ENCODE measurements at regions not wholly inside any gene's neighbourhood (a gene's known extent, or its start where the extent isn't known, plus 50 kb on each side); places are given as distances from the start of the nearest gene placed in this dataset.
"Not testable (repeated sequence)": the region's sequence is repeated elsewhere in the genome, so short reads cannot be mapped to it uniquely, and the experiment has no call there.

DNA sequence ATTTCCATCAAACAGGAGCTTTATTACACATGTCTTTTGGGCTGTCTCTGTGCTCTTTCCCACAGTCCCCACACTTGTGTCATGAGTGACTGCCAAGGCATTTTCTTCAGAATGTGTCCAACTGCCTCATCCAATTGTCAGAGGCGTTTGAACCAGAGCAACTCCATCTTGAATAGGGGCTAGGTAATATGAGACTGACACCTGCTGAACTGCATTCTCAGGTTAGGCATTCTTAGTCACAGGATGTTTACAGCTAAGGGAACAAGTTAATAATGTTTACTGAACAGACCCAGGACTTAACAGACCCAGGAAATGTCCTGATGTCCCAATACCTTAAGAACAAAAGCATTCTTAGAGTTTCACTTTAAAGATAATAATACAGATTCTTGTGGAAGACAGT is 595.5 kb downstream of the REEP3 start:
- DNase-seq (ENCODE audit: low read depth): no peak

DNA sequence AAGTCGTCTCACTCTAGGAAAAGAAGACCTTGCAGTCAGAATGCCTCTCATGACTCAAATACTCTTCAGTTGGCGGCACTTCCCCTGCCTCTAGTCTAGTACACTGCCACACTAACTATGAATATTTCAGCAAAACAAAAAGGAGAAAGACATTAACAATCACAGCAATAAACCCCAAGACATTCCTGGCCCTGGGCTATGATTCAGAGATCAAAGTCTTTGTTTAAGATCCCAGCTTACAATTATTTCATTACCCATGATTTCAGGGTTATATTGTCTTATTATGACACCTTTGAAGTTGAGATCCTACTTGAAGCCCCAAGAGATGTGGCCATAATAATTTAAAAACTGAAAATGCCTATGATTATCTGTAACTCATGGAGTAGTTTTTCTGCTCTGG is 597.5 kb downstream of the REEP3 start:
- no peak for DNase-seq (ENCODE audit: low read depth)

DNA sequence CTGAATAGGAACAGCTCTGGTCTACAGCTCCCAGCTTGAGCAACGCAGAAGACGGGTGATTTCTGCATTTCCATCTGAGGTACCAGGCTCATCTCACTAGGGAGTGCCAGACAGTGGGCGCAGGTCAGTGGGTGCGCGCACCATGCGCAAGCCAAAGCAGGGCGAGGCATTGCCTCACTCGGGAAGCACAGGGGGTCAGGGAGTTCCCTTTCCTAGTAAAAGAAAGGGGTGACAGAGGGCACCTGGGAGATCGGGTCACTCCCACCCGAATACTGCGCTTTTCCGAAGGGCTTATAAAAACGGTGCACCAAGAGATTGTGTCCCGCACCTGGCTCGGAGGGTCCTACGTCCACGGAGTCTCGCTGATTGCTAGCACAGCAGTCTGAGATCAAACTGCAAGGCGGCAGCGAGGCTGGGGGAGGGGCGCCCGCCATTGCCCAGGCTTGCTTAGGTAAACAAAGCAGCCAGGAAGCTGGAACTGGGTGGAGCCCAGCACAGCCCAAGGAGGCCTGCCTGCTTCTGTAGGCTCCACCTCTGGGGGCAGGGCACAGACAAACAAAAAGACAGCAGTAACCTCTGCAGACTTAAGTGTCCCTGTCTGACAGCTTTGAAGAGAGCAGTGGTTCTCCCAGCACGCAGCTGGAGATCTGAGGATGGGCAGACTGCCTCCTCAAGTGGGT is 599.2 kb downstream of the REEP3 start:
- DNase-seq (ENCODE audit: low read depth): not testable (repeated sequence)

DNA sequence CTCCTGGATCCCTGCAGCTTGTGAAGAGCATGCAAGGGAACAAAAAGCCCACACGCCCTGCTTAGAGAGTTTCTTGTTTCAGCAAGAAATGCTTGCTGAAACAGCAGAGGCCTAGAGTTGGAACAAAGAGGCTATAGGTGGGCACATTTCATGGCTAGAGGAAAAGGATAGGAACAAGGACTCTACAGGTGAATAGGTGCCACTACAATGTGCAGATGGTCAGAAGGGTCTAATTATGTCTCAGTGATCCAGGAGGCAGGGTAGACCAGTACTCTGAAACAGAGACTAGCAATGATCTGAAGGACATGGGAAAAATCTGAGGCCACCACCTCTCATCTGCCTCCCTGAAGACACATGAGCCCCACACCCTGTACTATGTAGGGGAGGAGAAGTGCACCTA is 609.0 kb downstream of the REEP3 start:
- no peak for DNase-seq (ENCODE audit: low read depth)

DNA sequence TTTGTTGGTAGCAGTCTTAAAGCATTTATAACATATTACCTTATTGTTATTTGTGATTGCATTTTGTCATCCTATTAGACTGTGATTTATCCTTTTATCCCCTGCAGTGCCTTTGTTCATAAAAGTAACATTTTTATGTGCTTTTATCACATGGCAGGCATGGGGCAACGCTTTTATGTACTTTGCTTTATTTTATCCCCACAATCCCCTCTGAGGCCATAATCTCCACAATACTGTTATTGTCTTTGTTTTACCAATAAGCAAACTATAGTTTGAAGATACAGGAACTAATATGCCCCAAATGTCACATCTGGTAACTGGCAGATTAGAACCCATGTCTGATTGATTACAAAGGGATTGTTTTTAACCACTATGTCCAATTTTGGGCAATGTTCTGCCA is 613.5 kb downstream of the REEP3 start:
- no peak for DNase-seq (ENCODE audit: low read depth)

DNA sequence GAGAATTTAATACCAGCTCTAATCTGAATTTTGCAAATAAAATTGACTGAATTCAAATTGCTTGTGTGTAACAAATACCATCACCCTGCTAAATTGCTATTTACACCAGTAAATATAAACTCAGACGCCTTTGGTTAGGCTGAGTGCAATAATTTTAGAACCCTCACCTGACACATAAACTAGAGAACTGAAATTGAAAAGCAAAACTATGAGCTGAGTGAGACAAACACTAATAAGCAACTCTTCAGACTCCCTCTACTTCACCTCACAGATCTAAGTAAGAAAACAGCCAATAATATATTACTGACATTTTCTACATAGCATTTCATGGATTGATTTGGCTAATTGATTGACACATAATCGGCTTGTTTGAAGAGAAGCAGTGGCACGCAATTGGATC is 621.2 kb downstream of the REEP3 start:
- DNase-seq (ENCODE audit: low read depth): no peak

DNA sequence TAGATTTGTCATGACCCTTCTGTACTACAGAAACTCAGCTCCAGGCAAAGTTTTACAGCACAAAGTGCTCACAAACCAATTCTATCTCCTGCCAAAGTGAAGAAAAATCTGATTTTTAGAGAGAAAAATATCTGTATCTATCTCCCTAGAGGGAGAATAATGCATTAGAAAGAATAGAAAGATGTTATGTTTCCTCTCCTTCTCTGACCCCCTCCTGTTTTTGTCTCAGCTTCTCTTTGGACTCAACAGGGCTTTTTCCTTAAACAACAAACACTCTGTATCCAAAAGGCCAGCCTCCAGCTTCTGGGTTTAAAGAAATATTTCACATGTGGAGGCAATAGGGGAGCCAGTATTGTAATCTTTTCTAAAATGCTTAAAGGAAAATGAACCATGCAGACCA is 627.4 kb downstream of the REEP3 start:
- no peak for DNase-seq (ENCODE audit: low read depth)

DNA sequence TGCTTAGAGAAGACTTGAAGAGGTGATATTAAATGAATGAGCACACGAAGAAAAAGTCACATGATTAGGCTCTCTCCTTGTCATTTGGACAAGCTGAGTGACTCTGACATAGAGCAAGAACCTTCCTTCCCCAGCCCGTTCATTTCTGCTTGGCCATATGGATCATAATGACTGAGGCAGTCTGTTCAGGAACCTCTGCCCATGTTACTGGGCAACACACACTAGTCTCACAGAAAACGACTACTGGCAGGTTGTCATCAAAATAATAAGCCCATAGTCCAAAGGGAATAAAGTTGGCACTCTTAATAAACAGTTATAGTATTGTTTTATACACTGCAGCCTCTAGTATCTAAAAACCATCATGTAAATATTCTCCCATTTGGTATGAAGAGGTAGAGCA is 635.0 kb downstream of the REEP3 start:
- no peak for DNase-seq (ENCODE audit: low read depth)

DNA sequence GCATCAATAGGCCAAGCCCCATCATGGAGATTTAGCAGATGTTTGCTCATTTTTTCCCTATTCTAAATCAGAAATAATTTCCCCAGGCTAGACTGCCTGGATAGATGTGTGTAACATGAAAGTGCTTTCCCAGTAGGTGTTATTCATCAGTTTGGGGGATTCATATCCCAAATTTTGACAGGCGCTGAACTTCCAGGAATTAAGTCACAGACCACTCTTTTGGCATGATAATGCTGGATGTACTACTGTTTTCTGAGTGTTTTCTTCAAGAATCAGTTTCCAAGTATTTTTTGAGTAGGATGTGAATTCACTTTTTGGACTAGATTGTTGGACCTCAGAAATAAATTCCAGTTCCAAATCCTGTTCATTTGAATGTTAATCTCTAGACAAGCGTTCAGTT is 637.4 kb downstream of the REEP3 start:
- DNase-seq (ENCODE audit: low read depth): no peak

DNA sequence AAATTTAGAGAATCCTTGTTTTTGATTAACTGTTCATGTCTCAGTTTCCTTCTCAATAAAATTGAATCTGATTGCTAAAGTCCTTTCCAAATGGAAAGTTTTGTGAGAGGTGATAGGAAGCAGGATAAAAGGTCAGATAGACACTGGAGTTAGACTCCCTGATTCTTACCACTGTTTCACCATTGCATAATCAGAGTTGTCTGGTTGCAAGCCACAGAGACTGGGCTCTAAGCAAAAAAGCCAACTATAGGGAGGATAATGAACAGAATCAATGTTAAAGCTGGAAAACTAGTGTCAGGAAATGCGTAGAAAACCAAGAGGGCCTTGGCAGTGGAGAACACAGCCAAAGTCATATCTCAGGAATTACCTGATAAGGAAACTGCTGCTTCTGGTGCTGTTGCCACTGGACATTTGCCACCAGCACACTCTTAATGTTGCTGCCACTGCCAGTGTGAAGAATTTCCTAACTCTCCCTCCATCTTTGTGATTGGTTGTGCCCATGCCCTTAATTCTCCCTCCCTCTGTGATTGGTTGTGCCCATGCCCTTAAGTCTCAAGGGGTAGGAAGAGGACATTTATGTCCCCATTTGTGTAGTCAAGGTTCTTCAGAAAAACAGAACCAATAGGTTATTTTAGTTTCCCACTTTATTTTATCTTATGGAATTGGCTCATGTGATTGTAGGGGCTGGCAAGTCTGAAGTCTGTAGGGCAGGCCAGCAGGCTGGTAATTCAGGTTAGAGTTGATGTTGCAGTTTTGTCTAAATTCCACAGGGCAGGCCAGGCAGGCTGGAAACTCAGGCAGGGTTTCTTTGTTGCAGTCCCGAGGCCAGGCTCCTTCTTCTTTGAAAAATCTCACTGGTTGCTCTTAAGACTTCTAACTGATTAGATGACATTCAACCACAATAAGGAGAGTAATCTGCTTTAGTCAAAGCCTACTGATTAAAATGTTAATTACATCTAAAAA is 639.0 kb downstream of the REEP3 start:
- DNase-seq (ENCODE audit: low read depth): no peak

DNA sequence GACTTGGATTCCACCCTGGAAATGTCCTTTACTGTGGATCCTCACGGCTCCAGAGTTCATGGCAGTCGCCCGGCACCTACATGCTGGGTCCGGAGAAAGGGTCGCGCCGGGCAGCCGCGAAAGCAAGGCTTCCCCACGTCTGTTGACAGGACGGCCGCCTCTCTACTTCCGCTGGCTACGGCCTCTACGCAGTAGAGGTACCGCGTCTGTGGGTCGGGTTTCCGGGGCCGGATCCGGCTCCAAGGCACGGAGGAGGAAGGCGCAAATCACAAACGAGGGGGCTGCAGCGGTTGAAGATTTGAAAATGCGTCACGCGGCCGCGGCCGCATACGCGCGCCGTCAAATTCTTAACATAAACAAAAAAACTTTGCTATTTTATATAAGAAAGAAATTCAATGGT is 649.6 kb downstream of the REEP3 start:
- no peak for DNase-seq (ENCODE audit: low read depth)

DNA sequence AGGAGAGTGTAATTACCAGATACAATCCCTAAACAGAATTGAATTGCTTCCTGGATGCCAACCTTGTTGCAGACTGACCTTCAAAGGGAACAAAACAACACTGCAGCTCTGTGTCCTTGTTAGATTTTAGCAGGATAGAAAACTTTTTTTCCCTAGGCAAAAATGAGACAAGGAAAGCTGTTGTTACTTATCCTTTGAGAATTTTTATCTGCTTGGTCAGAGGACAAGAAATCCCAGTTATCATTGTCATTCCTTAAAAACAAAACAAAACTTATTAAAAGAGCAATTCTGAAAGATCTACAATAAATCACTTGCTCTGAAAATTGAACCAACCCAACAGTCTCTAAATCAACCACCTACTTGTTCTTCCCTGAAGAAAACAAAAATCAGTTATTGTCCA is 652.6 kb downstream of the REEP3 start:
- no peak for DNase-seq (ENCODE audit: low read depth)

DNA sequence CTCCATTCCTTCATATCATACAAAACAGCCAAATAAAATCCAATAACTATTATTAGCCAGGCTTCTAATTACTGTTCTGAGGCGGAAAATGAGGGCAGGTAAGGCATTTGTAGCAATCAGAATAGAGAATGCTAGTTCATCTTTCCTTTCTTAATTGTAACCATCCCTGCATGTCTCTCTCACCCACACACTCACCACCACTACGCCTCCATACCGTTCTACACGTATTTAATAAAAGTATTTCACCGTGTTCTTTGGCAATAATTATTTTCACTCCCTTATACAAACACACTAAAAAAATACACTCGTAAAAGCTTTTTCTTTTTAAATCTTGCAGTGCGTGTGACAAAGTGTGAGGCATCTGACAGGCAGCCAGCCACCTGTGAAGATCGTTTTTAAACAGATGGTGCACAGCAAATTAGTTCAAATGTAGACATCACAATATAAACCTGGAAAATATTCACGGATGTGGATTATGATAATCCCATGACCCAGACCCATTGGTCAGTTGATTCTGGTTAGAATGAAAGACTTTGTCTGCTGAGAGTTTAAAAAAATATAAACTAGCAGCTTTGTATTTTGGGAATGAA is 653.6 kb downstream of the REEP3 start:
- DNase-seq (ENCODE audit: low read depth): no peak

DNA sequence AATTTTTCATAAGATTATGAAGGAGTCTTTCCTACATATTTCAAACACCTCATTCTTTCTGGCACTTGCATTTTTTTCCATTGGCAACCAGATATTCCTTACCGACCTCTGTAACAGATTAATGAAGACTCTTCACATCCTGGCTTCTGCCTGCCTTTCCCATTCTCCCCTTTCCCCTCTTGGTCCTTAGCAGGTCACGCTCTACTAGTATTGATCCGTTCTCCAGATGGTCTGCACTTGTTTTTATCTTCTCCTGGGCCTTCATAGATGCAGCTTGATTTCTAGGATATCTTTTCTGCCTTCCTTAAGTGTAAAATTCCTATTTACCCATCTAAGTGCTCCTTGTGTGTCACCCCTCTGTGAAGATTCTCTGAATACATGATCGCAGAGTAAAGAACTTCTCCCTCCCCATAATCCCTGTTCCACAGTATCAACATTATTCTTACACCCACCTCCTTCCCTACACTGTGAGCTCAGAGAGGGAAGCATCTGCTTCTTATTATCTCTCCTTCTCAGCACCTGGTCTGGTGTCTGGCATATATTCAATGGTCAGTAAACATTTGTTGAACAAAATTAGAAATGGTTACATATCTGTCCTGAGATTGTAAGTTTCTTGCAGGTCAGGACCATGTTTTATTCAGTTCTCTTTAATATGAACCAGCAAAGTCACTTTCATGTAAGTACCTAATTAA is 654.2 kb downstream of the REEP3 start:
- no peak for DNase-seq (ENCODE audit: low read depth)

DNA sequence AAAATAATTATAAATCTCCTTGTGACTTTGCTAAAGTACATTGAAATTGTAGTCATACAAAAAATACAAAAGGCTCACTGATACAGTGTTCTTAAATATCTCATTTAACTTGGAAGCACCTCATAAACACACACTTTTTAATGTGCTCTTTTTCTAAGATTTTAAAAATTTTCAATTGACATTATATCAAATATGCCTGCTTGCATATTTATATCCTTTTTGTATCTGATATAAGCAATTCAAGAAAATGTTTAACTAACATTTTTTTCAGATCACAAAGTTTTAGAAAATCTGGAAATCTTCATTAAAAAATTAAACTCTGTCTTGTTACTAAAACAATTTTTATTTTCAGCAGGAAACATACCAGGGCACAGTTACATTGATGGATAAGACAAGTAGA is 661.5 kb downstream of the REEP3 start:
- no peak for DNase-seq (ENCODE audit: low read depth)

DNA sequence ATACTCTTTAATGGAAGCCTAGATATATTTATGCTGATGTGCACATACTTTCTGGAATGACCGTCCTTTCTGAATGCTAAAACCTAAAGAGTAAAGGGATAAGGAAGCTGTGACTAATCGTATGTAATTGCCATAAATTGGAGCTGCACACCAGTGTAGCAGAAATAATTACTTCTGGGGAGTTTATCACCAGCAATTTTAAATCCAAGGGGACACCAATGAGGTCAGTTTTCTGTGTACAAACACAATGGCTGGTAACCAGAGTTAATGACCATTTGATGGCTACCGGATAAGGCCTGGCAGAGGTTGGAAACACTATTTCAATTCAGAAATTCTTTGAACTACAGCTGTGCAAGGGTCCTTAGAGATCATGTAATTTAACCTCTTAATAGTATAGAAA is 670.1 kb downstream of the REEP3 start:
- DNase-seq (ENCODE audit: low read depth): no peak

DNA sequence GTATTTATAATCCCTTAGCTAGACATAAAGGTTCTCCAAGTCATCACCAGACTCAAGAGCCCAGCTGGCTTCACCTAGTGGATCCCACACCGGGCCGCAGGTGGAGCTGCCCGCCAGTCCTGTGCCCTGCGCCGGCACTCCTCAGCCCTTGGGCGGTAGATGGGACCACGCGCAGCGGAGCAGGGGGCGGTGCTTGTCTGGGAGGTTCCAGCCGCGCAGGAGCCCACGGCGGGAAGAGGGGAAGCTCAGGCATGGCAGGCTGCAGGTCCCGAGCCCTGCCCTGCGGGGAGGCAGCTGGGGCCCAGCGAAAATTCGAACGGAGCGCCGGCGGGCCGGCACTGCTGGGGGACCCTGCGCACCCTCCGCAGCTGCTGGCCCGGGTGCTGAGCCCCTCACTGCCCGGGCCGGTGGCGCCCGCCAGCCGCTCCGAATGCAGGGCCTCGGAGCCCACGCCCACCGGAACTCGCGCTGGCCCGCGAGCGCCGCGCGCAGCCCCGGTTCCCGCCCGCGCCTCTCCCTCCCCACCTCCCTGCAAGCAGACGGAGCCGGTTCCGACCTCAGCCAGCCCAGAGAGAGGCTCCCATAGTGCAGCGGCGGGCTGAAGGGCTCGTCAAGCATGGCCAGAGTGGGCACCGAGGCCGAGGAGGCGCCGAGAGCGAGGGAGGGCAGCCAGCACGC is 675.6 kb downstream of the REEP3 start:
- DNase-seq (ENCODE audit: low read depth): no peak

DNA sequence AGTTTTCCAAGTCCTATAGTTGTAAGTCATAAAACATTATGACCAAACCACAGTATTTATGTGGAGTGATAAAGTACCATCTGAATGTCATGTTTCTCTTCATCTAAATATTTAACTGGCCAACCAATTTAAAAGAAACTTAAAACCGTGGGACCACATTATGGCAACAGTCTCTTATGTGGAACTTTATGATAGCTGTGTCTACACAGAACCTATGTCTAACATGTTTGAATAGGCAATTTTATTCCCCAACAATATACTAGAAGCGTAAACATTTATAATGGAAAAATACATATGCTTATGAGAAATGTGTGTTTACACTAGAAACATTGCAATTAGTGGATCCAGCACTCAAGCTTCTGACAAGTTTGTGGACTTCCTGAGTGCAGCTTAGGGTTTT is 680.7 kb downstream of the REEP3 start:
- no peak for DNase-seq (ENCODE audit: low read depth)

DNA sequence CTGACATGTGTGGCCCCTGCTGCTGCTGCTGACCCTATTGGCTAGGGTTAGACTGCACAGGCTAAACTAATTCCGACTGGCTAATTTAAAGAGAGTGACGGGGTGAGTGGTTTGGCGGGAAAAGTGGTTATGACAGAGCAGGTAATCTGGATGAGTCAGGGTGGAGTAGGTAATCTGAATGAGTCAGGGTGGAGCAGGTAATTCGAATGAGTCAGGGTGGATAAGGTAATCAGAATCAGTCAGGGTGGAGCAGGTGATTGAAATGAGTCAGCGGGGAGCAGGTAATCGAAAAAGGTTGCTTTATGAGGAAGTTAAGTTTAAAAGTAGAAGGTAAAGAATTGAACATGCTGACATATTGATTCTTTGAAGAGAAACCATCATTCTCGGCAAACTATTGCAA is 683.3 kb downstream of the REEP3 start:
- not testable (repeated sequence) for DNase-seq (ENCODE audit: low read depth)

DNA sequence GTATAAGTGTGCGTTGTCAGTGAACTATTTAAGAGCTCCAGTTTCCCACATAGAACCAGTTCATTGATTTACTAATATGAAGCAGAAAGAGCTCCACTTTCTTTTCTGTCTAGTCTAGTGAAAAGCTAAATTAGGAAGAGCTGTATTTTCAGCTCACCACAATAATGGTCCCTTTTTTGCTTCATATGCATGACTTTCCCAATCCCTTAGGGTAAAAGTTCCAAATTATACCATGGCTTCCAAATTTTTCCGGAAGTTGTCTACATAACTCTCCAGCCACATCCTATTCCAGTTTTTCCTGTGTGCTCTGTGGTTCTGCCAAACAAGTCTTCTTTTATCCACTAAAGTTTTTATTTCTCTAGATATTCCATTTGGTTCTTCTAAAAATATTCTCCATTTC is 685.2 kb downstream of the REEP3 start:
- no peak for DNase-seq (ENCODE audit: low read depth)

DNA sequence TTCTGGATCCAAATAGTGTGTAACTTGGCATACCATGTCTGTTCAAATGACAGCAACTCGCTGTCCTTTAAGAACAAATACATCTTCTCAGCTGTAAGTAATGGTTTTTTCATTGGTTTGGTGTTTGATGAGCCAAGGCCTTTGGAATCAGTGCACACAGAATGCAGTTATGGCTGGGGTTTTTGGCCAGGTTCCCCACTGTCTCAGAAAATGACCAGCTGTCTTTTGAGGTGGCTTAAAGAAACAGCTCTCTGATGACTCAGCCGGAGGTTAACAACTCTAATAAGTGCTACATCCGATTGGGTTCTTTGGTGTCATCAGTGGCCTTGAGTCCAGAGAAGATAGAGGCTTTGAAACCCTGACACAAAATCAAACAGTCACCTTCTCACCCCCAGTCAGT is 688.4 kb downstream of the REEP3 start:
- DNase-seq (ENCODE audit: low read depth): no peak

DNA sequence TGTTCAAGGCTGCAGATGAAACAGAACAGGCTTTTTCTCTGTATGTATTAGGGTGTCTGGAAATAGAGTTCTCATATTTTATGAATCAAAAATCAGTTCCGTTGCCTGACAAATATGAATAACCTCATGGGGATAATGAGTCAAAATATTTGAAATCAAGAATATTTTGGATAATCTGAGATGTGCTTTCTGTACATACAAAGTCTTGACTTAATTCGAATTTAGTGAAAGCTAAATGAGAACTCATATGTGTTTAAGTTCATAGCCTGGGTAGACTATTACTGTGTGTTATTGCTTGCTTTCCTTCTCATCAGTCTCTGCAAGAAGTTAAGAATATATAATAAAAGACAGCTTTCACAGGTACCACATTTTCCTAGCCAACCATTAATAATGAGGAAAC is 689.0 kb downstream of the REEP3 start:
- DNase-seq (ENCODE audit: low read depth): no peak
